IMR-90 (cell line): ENCODE measurements at regions not wholly inside any gene's neighbourhood (a gene's known extent, or its start where the extent isn't known, plus 50 kb on each side); places are given as distances from the start of the nearest gene placed in this dataset.

Experiments used
- ATAC-seq: fragments of 200-7000 bp; cut with Tn5 transposase; 2 replicates; pipeline ENCODE4 v1.9.1; 2020; ENCODE audit warnings: low read depth, mild to moderate bottlenecking, moderate library complexity
- BruUV-seq: library from RNA; stranded (reverse); fragments of 400-500 nt; replicated peaks from 2 replicates; lab custom pipeline; 2021; lab: Mats Ljungman, UMichigan
- CTCF ChIA-PET: fragments of 300-600 bp; formaldehyde crosslinking; extraction: SDS; loops from one replicate; lab custom pipeline; 2021; ENCODE audit warnings: antibody characterized with exemption; lab: Yijun Ruan, JAX
- POLR2A ChIA-PET: fragments of 300-600 bp; sonication (Branson Sonifier 250); formaldehyde crosslinking; loops from one replicate; lab custom pipeline; 2022; ENCODE audit warnings: antibody characterized with exemption; ENCODE audit not compliant: unreplicated experiment; lab: Charles Lee
- DNase-seq: peaks from one replicate; pipeline ENCODE4 v3.0.0; 2013
- H2AFZ ChIP-seq: replicated peaks from 2 replicates; pipeline ENCODE3; 2013; ENCODE audit warnings: low read length, mild to moderate bottlenecking; ENCODE audit not compliant: poor library complexity
- H2AK5ac ChIP-seq: 2 replicates; pipeline ENCODE4 v1.6.1; 2013; ENCODE audit warnings: low read depth, low read length, inconsistent platforms
- H2AK9ac ChIP-seq: replicated peaks from 2 replicates; pipeline ENCODE3; 2013; ENCODE audit warnings: mild to moderate bottlenecking, low read depth, low read length, moderate library complexity; ENCODE audit not compliant: poor library complexity
- H2BK120ac ChIP-seq: 2 replicates; pipeline ENCODE4 v1.6.1; 2013; ENCODE audit warnings: low read depth, low read length, inconsistent platforms
- H2BK15ac ChIP-seq: 3 replicates; pipeline ENCODE4 v1.6.1; 2013; ENCODE audit warnings: low read depth, low read length, inconsistent platforms
- H2BK20ac ChIP-seq: 2 replicates; pipeline ENCODE4 v1.6.1; 2013; ENCODE audit warnings: low read depth, mild to moderate bottlenecking, inconsistent platforms, low read length, moderate library complexity
- H2BK5ac ChIP-seq: 2 replicates; pipeline ENCODE4 v1.6.1; 2013; ENCODE audit warnings: mild to moderate bottlenecking, low read depth, low read length, inconsistent platforms; ENCODE audit not compliant: poor library complexity, severe bottlenecking
- H3K14ac ChIP-seq: replicated peaks from 2 replicates; pipeline ENCODE4 v1.6.1; 2013; ENCODE audit warnings: low read depth, low read length, inconsistent platforms
- H3K18ac ChIP-seq: 2 replicates; pipeline ENCODE4 v1.6.1; 2013; ENCODE audit warnings: low read depth, low read length, control low read depth
- H3K23ac ChIP-seq: 2 replicates; pipeline ENCODE4 v1.6.1; 2013; ENCODE audit warnings: low read depth, low read length, inconsistent platforms
- H3K27ac ChIP-seq: 2 replicates; pipeline ENCODE4 v1.5.1; 2013; ENCODE audit warnings: mild to moderate bottlenecking, control low read depth, low read length; ENCODE audit not compliant: insufficient read depth
- H3K27me3 ChIP-seq: 2 replicates; pipeline ENCODE4 v1.6.1; 2013; ENCODE audit warnings: low read length; ENCODE audit not compliant: control insufficient read depth, insufficient read depth
- H3K36me3 ChIP-seq: 2 replicates; pipeline ENCODE4 v1.6.1; 2013; ENCODE audit warnings: low read length, mixed read lengths; ENCODE audit not compliant: control insufficient read depth, insufficient read depth
- H3K4ac ChIP-seq: 2 replicates; pipeline ENCODE4 v1.6.1; 2013; ENCODE audit warnings: low read depth, low read length, inconsistent platforms
- H3K4me1 ChIP-seq: 2 replicates; pipeline ENCODE4 v1.6.1; 2013; ENCODE audit warnings: low read length, mixed read lengths; ENCODE audit not compliant: control insufficient read depth, insufficient read depth
- H3K4me2 ChIP-seq: 2 replicates; pipeline ENCODE4 v1.6.1; 2013; ENCODE audit warnings: low read depth, mild to moderate bottlenecking, control low read depth, low read length, moderate library complexity
- H3K4me3 ChIP-seq: 2 replicates; pipeline ENCODE4 v1.5.1; 2013; ENCODE audit warnings: low read depth, mild to moderate bottlenecking, control low read depth, low read length, moderate library complexity; ENCODE audit not compliant: insufficient read depth
- H3K56ac ChIP-seq: 2 replicates; pipeline ENCODE4 v1.6.1; 2013; ENCODE audit warnings: low read length, inconsistent platforms; ENCODE audit not compliant: insufficient read depth; ENCODE audit errors: extremely low read depth
- H3K79me1 ChIP-seq, 2 experiments: 2 replicates each; pipeline ENCODE4 v1.6.1; 2013; ENCODE audit warnings: low read length in 2 of 2, inconsistent platforms in 1 of 2, low read depth in 1 of 2
- H3K9ac ChIP-seq: 2 replicates; pipeline ENCODE4 v1.6.1; 2013; ENCODE audit warnings: low read depth, low read length, control low read depth
- H3K9me1 ChIP-seq: 2 replicates; pipeline ENCODE4 v1.6.1; 2013; ENCODE audit warnings: low read length, inconsistent platforms; ENCODE audit not compliant: insufficient read depth
- H3K9me3 ChIP-seq: 2 replicates; pipeline ENCODE4 v1.6.1; 2013; ENCODE audit warnings: low read length; ENCODE audit not compliant: control insufficient read depth, insufficient read depth
- H4K20me1 ChIP-seq: 2 replicates; pipeline ENCODE4 v1.6.1; 2013; ENCODE audit warnings: low read length, inconsistent platforms; ENCODE audit not compliant: insufficient read depth
- H4K5ac ChIP-seq: 2 replicates; pipeline ENCODE4 v1.6.1; 2013; ENCODE audit warnings: mild to moderate bottlenecking, low read depth, low read length, control low read depth
- H4K8ac ChIP-seq, 2 experiments: 2 replicates each; pipeline ENCODE4 v1.6.1; 2013; ENCODE audit warnings: low read depth in 2 of 2, low read length in 2 of 2, control low read depth in 1 of 2, inconsistent platforms in 1 of 2
- H4K91ac ChIP-seq: 2 replicates; pipeline ENCODE4 v1.6.1; 2013; ENCODE audit warnings: low read depth, low read length, inconsistent platforms; ENCODE audit not compliant: insufficient read depth
- CEBPB ChIP-seq: IDR thresholded peaks from 2 replicates; pipeline ENCODE4 v1.6.1; 2012; ENCODE audit warnings: low read depth, low read length, improper control_type of control experiment
- ELK1 ChIP-seq: fragments of 150-350 bp; IDR thresholded peaks from 2 replicates; pipeline ENCODE4 v1.6.1; 2016; ENCODE audit warnings: low read depth, mild to moderate bottlenecking, low read length, moderate library complexity, borderline replicate concordance
- FOS ChIP-seq: fragments of 150-350 bp; IDR thresholded peaks from 2 replicates; pipeline ENCODE4 v1.6.1; 2016; ENCODE audit warnings: low read depth, low read length
- MXI1 ChIP-seq: IDR thresholded peaks from 2 replicates; pipeline ENCODE4 v1.6.1; 2012; ENCODE audit warnings: low read depth, mild to moderate bottlenecking, low read length, moderate library complexity, borderline replicate concordance
- NFE2L2 ChIP-seq: fragments of 150-350 bp; IDR thresholded peaks from 2 replicates; pipeline ENCODE4 v1.6.1; 2016; ENCODE audit warnings: low read depth, mild to moderate bottlenecking, low read length
- POLR2A ChIP-seq: IDR thresholded peaks from 2 replicates; pipeline ENCODE4 v1.6.1; 2012; ENCODE audit warnings: mild to moderate bottlenecking, low read depth, low read length
- RAD21 ChIP-seq: IDR thresholded peaks from 2 replicates; pipeline ENCODE4 v1.6.1; 2012; ENCODE audit warnings: low read length, improper control_type of control experiment
- RCOR1 ChIP-seq: IDR thresholded peaks from 2 replicates; pipeline ENCODE4 v1.6.1; 2012; ENCODE audit warnings: mild to moderate bottlenecking, low read length, improper control_type of control experiment; ENCODE audit not compliant: insufficient replicate concordance
- RFX5 ChIP-seq: IDR thresholded peaks from 2 replicates; pipeline ENCODE4 v1.8.0; 2012; ENCODE audit warnings: low read depth, mild to moderate bottlenecking, low read length, moderate library complexity
- SMC3 ChIP-seq: fragments of 150-350 bp; IDR thresholded peaks from 2 replicates; pipeline ENCODE4 v1.6.1; 2016; ENCODE audit warnings: low read depth, mild to moderate bottlenecking, antibody characterized with exemption, low read length, moderate library complexity
- USF2 ChIP-seq: fragments of 150-350 bp; IDR thresholded peaks from 2 replicates; pipeline ENCODE4 v1.6.1; 2017; ENCODE audit warnings: mild to moderate bottlenecking, antibody characterized with exemption, low read length, low read depth
- WGBS, 2 experiments: methylation state at CpG; one replicate each; pipeline versions ENCODE4 v1.1.5 to v1.1.7; 2013; ENCODE audit warnings: missing lambda C conversion rate in 2 of 2; ENCODE audit not compliant: insufficient read length in 1 of 2; ENCODE audit errors: extremely low coverage in 2 of 2; 5-methylcytosine and 5-hydroxymethylcytosine counted together
- dilution Hi-C: fragments of 300-500 bp; cut with HindIII; formaldehyde crosslinking; loops from one replicate; pipeline ENCODE4 v1.14.3; 2018; ENCODE audit warnings: low sequenced_read_pairs; ENCODE audit not compliant: unreplicated experiment
- in situ Hi-C: fragments of 300-500 bp; cut with MboI; formaldehyde crosslinking; loops from 3 replicates; pipeline ENCODE4 v1.14.3; 2019; ENCODE audit warnings: low sequenced_read_pairs, inconsistent platforms, mixed read lengths
- intact Hi-C: fragments of 100-400 bp; cut with micrococcal nuclease; formaldehyde crosslinking; loops from 2 replicates; pipeline ENCODE4 v1.10.0; 2022
- TF ChIP-seq, protein P1 (sequence below): conservative IDR thresholded peaks from 2 replicates; pipeline ENCODE4 v1.5.1; 2012; ENCODE audit warnings: mild to moderate bottlenecking, low read depth, low read length, improper control_type of control experiment

DNA sequence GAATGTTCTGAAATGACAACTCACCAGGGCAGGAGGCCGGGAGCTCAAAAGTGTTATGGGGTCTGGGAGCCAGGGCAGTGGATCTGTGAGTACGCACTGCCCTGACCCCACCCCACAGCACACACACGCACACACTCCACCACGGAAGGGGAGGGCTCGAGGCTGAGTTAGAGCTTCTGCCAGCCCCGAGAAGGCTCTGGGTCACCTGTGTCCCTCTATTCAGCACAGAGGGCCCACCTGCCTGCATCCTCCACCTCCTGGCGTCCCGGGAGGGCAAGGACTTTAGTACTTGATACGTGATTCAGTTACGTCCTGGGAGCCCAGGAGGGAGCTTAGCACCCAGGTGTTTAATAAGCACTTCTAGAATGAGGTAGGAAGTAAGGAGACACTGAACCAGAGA is 190.0 kb upstream of the GPR12 start:
- no peak overlapping the region for H4K8ac ChIP-seq
- no peak overlapping the region for H3K18ac ChIP-seq
- no TSS peak for BruUV-seq
- H2AK5ac ChIP-seq, result no peak overlapping the region
- WGBS, 2 experiments, result no CpG with 5 or more reads among the region's 10 CpGs
- no peaks in the 10 kb centered on the region for H3K9me3 ChIP-seq
- no peak overlapping the region for H3K4me2 ChIP-seq
- TF ChIP-seq RFX5, result no peak
- no peak for TF ChIP-seq POLR2A
- TF ChIP-seq ELK1, result no peak
- TF ChIP-seq MXI1, result no peak
- no peak for TF ChIP-seq CEBPB
- TF ChIP-seq, protein P1, sequence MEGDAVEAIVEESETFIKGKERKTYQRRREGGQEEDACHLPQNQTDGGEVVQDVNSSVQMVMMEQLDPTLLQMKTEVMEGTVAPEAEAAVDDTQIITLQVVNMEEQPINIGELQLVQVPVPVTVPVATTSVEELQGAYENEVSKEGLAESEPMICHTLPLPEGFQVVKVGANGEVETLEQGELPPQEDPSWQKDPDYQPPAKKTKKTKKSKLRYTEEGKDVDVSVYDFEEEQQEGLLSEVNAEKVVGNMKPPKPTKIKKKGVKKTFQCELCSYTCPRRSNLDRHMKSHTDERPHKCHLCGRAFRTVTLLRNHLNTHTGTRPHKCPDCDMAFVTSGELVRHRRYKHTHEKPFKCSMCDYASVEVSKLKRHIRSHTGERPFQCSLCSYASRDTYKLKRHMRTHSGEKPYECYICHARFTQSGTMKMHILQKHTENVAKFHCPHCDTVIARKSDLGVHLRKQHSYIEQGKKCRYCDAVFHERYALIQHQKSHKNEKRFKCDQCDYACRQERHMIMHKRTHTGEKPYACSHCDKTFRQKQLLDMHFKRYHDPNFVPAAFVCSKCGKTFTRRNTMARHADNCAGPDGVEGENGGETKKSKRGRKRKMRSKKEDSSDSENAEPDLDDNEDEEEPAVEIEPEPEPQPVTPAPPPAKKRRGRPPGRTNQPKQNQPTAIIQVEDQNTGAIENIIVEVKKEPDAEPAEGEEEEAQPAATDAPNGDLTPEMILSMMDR, result no peak
- no peak for TF ChIP-seq USF2
- TF ChIP-seq NFE2L2, result no peak
- no peak for TF ChIP-seq RCOR1
- TF ChIP-seq SMC3, result no peak
- TF ChIP-seq RAD21, result no peak
- no peak for TF ChIP-seq FOS
- H3K4me1 ChIP-seq, result no peaks in the 10 kb centered on the region
- ATAC-seq (no peak), DNase-seq (no peak)
- ChIA-PET POLR2A (no interaction called here), CTCF (no interaction called here)
- H3K23ac ChIP-seq, result no peak overlapping the region
- no peak overlapping the region for H3K9ac ChIP-seq
- in situ Hi-C loops, result no loop called here
- no peaks in the 10 kb centered on the region for H3K9me1 ChIP-seq
- dilution Hi-C loops, result no loop called here
- H3K4me3 ChIP-seq, result no peak overlapping the region
- H3K36me3 ChIP-seq, result no peaks in the 10 kb centered on the region
- H4K91ac ChIP-seq, result no peak overlapping the region
- H3K56ac ChIP-seq, result no peak overlapping the region
- no peaks in the 10 kb centered on the region for H4K20me1 ChIP-seq
- H2AFZ ChIP-seq, result no peak overlapping the region
- H2BK20ac ChIP-seq, result no peak overlapping the region
- H2BK15ac ChIP-seq, result no peak overlapping the region
- intact Hi-C loops, result no loop called here
- peaks cover 19% of the 10 kb centered on the region for H3K27me3 ChIP-seq
- H3K4ac ChIP-seq, result no peak overlapping the region
- H3K27ac ChIP-seq, result no peak overlapping the region
- no peak overlapping the region for H2AK9ac ChIP-seq
- H3K79me1 ChIP-seq, result no peaks in the 10 kb centered on the region
- H2BK120ac ChIP-seq, result no peak overlapping the region
- no peak overlapping the region for H4K5ac ChIP-seq
- no peak overlapping the region for H3K14ac ChIP-seq
- H2BK5ac ChIP-seq, result no peak overlapping the region
